WTC11 (cell line): ENCODE measurements at regions not wholly inside any gene's neighbourhood (a gene's known extent, or its start where the extent isn't known, plus 50 kb on each side); places are given as distances from the start of the nearest gene placed in this dataset.

Source experiments
- ATAC-seq: fragments of 200-7000 bp; cut with Tn5 transposase; 2 replicates; pipeline ENCODE4 v1.10.0; 2021; ENCODE audit warnings: mild to moderate bottlenecking, moderate library complexity
- CTCF ChIA-PET: fragments of 300-600 bp; sonication (Branson Sonifier 250); formaldehyde crosslinking; loops from one replicate; lab custom pipeline; 2021; ENCODE audit warnings: antibody characterized with exemption; lab: Charles Lee
- POLR2A ChIA-PET: fragments of 350-600 bp; sonication (Branson Sonifier 250); formaldehyde crosslinking; loops from one replicate; lab custom pipeline; 2021; ENCODE audit warnings: antibody characterized with exemption; lab: Charles Lee
- DNase-seq: peaks from one replicate; pipeline ENCODE4 v3.0.0; 2021; ENCODE audit warnings: low spot score
- H3K27ac Mint-ChIP-seq: 2 replicates; pipeline ENCODE4 v1.8.0; 2021; ENCODE audit warnings: mixed read lengths
- H3K27me3 Mint-ChIP-seq: 2 replicates; pipeline ENCODE4 v1.8.0; 2021; ENCODE audit warnings: low read depth, mild to moderate bottlenecking, moderate library complexity, mixed read lengths
- H3K36me3 Mint-ChIP-seq: 2 replicates; pipeline ENCODE4 v1.8.0; 2021; ENCODE audit warnings: mixed read lengths
- H3K4me1 Mint-ChIP-seq: 2 replicates; pipeline ENCODE4 v1.8.0; 2022; ENCODE audit warnings: mixed read lengths
- H3K4me3 Mint-ChIP-seq: 2 replicates; pipeline ENCODE4 v1.8.0; 2021; ENCODE audit warnings: mild to moderate bottlenecking, moderate library complexity, mixed read lengths
- H3K9me3 Mint-ChIP-seq: 2 replicates; pipeline ENCODE4 v1.8.0; 2021; ENCODE audit warnings: mixed read lengths
- CBFB ChIP-seq: sonication (generic); formaldehyde crosslinking; IDR thresholded peaks from 2 replicates; pipeline ENCODE4 v1.8.1; 2022; ENCODE audit warnings: mild to moderate bottlenecking, low read depth, missing genetic modification reagents
- ETV6 ChIP-seq: sonication (generic); formaldehyde crosslinking; IDR thresholded peaks from 2 replicates; pipeline ENCODE4 v1.8.1; 2022; ENCODE audit warnings: mild to moderate bottlenecking, missing genetic modification reagents
- FOXK1 ChIP-seq: sonication (generic); formaldehyde crosslinking; IDR thresholded peaks from 2 replicates; pipeline ENCODE4 v1.8.0; 2022; ENCODE audit warnings: mild to moderate bottlenecking, moderate library complexity, missing genetic modification reagents
- IRF2 ChIP-seq: sonication (generic); formaldehyde crosslinking; IDR thresholded peaks from 2 replicates; pipeline ENCODE4 v1.8.0; 2022; ENCODE audit warnings: low read depth, missing genetic modification reagents, borderline replicate concordance
- NFE2L1 ChIP-seq: sonication (generic); formaldehyde crosslinking; IDR thresholded peaks from 2 replicates; pipeline ENCODE4 v1.8.1; 2023; ENCODE audit warnings: missing genetic modification reagents
- NFYB ChIP-seq: sonication (generic); formaldehyde crosslinking; conservative IDR thresholded peaks from 2 replicates; pipeline ENCODE4 v1.8.0; 2022; ENCODE audit warnings: low read depth, missing genetic modification reagents
- RELA ChIP-seq: sonication (generic); formaldehyde crosslinking; IDR thresholded peaks from 2 replicates; pipeline ENCODE4 v1.8.1; 2022; ENCODE audit warnings: missing genetic modification reagents, mild to moderate bottlenecking, borderline replicate concordance
- SMAD4 ChIP-seq: sonication (generic); formaldehyde crosslinking; IDR thresholded peaks from 2 replicates; pipeline ENCODE4 v1.8.0; 2022; ENCODE audit warnings: mild to moderate bottlenecking, missing genetic modification reagents
- TEAD4 ChIP-seq: sonication (generic); formaldehyde crosslinking; IDR thresholded peaks from 2 replicates; pipeline ENCODE4 v1.8.0; 2022; ENCODE audit warnings: mild to moderate bottlenecking, missing genetic modification reagents
- ZNF396 ChIP-seq: fragments of 250-450 bp; sonication (Bioruptor Pico); IDR thresholded peaks from 2 replicates; pipeline ENCODE4 v1.8.0; 2021; ENCODE audit warnings: mild to moderate bottlenecking, moderate library complexity, borderline replicate concordance
- ZNF416 ChIP-seq: fragments of 250-450 bp; sonication (Bioruptor Pico); IDR thresholded peaks from 2 replicates; pipeline ENCODE4 v1.9.0; 2021; ENCODE audit warnings: mild to moderate bottlenecking, inconsistent platforms
- TF ChIP-seq, protein P1 (sequence below): sonication (generic); formaldehyde crosslinking; IDR thresholded peaks from 2 replicates; pipeline ENCODE4 v1.8.1; 2023; ENCODE audit warnings: mild to moderate bottlenecking, missing genetic modification reagents
- TF ChIP-seq, protein P2 (sequence below): sonication (generic); formaldehyde crosslinking; IDR thresholded peaks from 2 replicates; pipeline ENCODE4 v1.8.0; 2022; ENCODE audit warnings: mild to moderate bottlenecking, missing genetic modification reagents
- TF ChIP-seq, protein P3 (sequence below): sonication (generic); formaldehyde crosslinking; IDR thresholded peaks from 2 replicates; pipeline ENCODE4 v1.8.0; 2022; ENCODE audit warnings: mild to moderate bottlenecking, missing genetic modification reagents
- TF ChIP-seq, protein P4 (sequence below): sonication (generic); formaldehyde crosslinking; IDR thresholded peaks from 2 replicates; pipeline ENCODE4 v1.8.0; 2022; ENCODE audit warnings: mild to moderate bottlenecking, missing genetic modification reagents
- TF ChIP-seq, protein P5 (sequence below): sonication (generic); formaldehyde crosslinking; IDR thresholded peaks from 2 replicates; pipeline ENCODE4 v1.8.1; 2022; ENCODE audit warnings: mild to moderate bottlenecking, moderate library complexity, missing genetic modification reagents
- TF ChIP-seq, protein P6 (sequence below): fragments of 250-450 bp; sonication (Bioruptor Pico); IDR thresholded peaks from 2 replicates; pipeline ENCODE4 v1.8.0; 2021; ENCODE audit warnings: mild to moderate bottlenecking
- TF ChIP-seq, protein P7 (sequence below): sonication (generic); formaldehyde crosslinking; IDR thresholded peaks from 2 replicates; pipeline ENCODE4 v1.8.0; 2022; ENCODE audit warnings: mild to moderate bottlenecking, missing genetic modification reagents
- TF ChIP-seq, protein P8 (sequence below): sonication (generic); formaldehyde crosslinking; IDR thresholded peaks from 2 replicates; pipeline ENCODE4 v1.8.0; 2023; ENCODE audit warnings: missing genetic modification reagents, mild to moderate bottlenecking, borderline replicate concordance

DNA sequence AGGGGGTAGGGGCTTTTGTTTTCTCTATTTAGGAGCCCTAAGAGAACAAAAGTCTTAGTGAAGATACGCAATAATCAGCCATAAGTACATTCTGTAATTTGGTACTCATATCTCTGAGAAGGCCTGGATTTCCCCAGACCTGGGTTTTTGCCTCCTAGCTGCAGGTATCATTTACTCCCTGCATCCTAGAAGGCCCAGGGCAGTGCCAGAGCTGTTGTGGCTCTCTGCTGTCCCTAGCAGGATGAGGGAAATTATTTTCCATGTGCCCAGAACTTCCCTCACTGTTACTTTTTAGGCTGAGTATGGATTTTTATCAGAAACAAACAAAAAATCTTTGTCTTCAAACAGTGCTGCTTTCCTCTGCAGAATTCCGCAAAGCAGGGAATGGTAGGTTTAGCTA is 192.5 kb upstream of the SYT1 start:
- ATAC-seq (peak; percentile 76), DNase-seq (no peak)
- ChIA-PET POLR2A (no interaction called here), CTCF (interaction anchor here (0.7 kb wide), 1 partner anchor 415 kb away, joined by 4 read pairs; no protein-coding TSS in a partner anchor)
- H3K9me3 Mint-ChIP-seq: no peaks in the 10 kb centered on the region
- peaks cover 4% of the 10 kb centered on the region for H3K4me1 Mint-ChIP-seq
- H3K36me3 Mint-ChIP-seq: no peaks in the 10 kb centered on the region
- no peak overlapping the region for H3K27ac Mint-ChIP-seq
- H3K27me3 Mint-ChIP-seq: peaks cover 14% of the 10 kb centered on the region
- TF ChIP-seq ETV6 (CRISPR knock-in tag) (no peak), TEAD4 (no peak), IRF2 (CRISPR knock-in tag) (no peak), ZNF416 (no peak), CBFB (no peak)
- H3K4me3 Mint-ChIP-seq: no peak overlapping the region

DNA sequence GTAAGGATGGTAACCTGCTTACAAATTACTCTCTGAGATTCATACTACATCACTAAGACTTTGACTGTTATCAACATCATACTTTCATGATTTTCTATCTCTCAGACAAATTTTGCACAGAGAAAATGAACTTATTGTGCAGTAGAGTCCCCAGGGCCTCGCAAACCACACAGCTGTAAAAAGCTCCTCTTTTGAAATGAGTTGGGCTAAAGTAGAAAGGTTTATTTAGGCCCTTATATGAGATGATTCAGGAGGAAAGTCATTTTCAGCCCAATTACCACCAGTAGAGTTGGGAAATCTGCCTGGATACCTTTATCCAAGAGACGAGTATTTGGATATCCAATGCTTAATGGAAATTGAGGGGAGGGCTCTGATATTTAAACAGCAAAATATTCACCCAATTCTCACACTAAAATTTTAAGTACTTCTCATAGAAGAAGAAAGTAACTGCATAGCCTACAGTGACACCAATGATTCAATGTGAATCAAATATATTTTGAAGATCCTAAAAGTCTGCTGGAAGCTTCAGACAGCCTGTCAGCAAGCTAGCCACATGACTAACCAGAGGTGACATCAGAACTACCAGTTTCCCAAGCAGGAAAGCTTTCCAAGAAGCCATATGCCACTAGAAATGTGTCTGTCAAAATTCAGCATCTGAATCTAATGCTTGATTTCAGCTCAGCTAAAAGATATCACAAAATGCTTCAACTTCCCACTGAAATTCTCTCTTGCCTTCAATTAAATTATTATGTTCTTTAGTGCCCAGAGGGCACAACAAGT is 190.1 kb upstream of the SYT1 start:
- Mint-ChIP-seq H3K36me3 (no peaks in the 10 kb centered on the region), H3K27ac (no peak overlapping the region)
- ATAC-seq: no peak
- TF ChIP-seq NFE2L1 (CRISPR knock-in tag) (no peak), ZNF396 (CRISPR knock-in tag) (no peak), NFYB (no peak), SMAD4 (CRISPR knock-in tag) (no peak), FOXK1 (CRISPR knock-in tag) (no peak)
- TF ChIP-seq, protein P1, sequence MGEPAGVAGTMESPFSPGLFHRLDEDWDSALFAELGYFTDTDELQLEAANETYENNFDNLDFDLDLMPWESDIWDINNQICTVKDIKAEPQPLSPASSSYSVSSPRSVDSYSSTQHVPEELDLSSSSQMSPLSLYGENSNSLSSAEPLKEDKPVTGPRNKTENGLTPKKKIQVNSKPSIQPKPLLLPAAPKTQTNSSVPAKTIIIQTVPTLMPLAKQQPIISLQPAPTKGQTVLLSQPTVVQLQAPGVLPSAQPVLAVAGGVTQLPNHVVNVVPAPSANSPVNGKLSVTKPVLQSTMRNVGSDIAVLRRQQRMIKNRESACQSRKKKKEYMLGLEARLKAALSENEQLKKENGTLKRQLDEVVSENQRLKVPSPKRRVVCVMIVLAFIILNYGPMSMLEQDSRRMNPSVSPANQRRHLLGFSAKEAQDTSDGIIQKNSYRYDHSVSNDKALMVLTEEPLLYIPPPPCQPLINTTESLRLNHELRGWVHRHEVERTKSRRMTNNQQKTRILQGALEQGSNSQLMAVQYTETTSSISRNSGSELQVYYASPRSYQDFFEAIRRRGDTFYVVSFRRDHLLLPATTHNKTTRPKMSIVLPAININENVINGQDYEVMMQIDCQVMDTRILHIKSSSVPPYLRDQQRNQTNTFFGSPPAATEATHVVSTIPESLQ (CRISPR knock-in tag): no peak
- TF ChIP-seq, protein P2, sequence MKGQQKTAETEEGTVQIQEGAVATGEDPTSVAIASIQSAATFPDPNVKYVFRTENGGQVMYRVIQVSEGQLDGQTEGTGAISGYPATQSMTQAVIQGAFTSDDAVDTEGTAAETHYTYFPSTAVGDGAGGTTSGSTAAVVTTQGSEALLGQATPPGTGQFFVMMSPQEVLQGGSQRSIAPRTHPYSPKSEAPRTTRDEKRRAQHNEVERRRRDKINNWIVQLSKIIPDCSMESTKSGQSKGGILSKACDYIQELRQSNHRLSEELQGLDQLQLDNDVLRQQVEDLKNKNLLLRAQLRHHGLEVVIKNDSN: no peak
- TF ChIP-seq, protein P3, sequence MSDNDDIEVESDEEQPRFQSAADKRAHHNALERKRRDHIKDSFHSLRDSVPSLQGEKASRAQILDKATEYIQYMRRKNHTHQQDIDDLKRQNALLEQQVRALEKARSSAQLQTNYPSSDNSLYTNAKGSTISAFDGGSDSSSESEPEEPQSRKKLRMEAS (CRISPR knock-in tag): no peak
- TF ChIP-seq, protein P4, sequence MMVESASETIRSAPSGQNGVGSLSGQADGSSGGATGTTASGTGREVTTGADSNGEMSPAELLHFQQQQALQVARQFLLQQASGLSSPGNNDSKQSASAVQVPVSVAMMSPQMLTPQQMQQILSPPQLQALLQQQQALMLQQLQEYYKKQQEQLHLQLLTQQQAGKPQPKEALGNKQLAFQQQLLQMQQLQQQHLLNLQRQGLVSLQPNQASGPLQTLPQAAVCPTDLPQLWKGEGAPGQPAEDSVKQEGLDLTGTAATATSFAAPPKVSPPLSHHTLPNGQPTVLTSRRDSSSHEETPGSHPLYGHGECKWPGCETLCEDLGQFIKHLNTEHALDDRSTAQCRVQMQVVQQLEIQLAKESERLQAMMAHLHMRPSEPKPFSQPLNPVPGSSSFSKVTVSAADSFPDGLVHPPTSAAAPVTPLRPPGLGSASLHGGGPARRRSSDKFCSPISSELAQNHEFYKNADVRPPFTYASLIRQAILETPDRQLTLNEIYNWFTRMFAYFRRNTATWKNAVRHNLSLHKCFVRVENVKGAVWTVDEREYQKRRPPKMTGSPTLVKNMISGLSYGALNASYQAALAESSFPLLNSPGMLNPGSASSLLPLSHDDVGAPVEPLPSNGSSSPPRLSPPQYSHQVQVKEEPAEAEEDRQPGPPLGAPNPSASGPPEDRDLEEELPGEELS (CRISPR knock-in tag): no peak
- TF ChIP-seq, all 79 proteins: peak for 0
- Mint-ChIP-seq H3K27me3 (no peaks in the 10 kb centered on the region; the same call in none of the 2 replicates), H3K9me3 (no peaks in the 10 kb centered on the region), H3K4me1 (peaks cover 4% of the 10 kb centered on the region), H3K4me3 (no peak overlapping the region)
- ChIA-PET CTCF (no interaction called here), POLR2A (no interaction called here)
- DNase-seq: no peak

DNA sequence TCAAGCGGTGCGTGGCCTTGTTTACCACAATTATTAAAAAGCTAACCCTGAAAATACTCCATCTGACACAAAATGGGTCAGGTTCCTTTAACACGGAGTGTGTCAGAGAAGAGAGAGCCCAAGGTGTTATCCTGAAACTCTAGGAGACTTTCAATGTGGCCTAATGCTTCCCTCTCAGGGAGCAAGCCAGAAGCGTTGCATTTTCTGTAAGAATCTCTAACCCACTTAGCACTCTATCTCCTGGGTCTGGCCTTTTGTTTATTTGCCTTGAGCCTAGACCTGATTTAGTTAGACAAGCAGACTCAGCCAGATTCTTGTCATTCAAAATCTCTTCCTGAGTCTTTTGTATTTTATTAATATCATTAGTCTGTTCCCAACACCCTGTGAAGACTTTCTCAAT is 184.0 kb upstream of the SYT1 start:
- ChIA-PET CTCF (no interaction called here), POLR2A (interaction anchor here (1.0 kb wide), 1 partner anchor 57 kb away, joined by 3 read pairs; no protein-coding TSS in a partner anchor)
- Mint-ChIP-seq H3K27me3 (no peaks in the 10 kb centered on the region; the same call in 1 of the 2 replicates), H3K36me3 (no peaks in the 10 kb centered on the region), H3K27ac (no peak overlapping the region), H3K9me3 (no peaks in the 10 kb centered on the region), H3K4me3 (no peak overlapping the region), H3K4me1 (peaks cover 12% of the 10 kb centered on the region)
- no peak for DNase-seq
- peak; percentile 43 for ATAC-seq
- TF ChIP-seq RELA: no peak
- TF ChIP-seq, protein P5, sequence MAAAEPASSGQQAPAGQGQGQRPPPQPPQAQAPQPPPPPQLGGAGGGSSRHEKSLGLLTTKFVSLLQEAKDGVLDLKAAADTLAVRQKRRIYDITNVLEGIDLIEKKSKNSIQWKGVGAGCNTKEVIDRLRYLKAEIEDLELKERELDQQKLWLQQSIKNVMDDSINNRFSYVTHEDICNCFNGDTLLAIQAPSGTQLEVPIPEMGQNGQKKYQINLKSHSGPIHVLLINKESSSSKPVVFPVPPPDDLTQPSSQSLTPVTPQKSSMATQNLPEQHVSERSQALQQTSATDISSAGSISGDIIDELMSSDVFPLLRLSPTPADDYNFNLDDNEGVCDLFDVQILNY (CRISPR knock-in tag): no peak
- TF ChIP-seq, protein P6, sequence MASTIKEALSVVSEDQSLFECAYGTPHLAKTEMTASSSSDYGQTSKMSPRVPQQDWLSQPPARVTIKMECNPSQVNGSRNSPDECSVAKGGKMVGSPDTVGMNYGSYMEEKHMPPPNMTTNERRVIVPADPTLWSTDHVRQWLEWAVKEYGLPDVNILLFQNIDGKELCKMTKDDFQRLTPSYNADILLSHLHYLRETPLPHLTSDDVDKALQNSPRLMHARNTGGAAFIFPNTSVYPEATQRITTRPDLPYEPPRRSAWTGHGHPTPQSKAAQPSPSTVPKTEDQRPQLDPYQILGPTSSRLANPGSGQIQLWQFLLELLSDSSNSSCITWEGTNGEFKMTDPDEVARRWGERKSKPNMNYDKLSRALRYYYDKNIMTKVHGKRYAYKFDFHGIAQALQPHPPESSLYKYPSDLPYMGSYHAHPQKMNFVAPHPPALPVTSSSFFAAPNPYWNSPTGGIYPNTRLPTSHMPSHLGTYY (CRISPR knock-in tag): no peak
- TF ChIP-seq IRF2 (CRISPR knock-in tag): no peak
- TF ChIP-seq, protein P7, sequence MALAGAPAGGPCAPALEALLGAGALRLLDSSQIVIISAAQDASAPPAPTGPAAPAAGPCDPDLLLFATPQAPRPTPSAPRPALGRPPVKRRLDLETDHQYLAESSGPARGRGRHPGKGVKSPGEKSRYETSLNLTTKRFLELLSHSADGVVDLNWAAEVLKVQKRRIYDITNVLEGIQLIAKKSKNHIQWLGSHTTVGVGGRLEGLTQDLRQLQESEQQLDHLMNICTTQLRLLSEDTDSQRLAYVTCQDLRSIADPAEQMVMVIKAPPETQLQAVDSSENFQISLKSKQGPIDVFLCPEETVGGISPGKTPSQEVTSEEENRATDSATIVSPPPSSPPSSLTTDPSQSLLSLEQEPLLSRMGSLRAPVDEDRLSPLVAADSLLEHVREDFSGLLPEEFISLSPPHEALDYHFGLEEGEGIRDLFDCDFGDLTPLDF (CRISPR knock-in tag): no peak
- TF ChIP-seq, protein P8, sequence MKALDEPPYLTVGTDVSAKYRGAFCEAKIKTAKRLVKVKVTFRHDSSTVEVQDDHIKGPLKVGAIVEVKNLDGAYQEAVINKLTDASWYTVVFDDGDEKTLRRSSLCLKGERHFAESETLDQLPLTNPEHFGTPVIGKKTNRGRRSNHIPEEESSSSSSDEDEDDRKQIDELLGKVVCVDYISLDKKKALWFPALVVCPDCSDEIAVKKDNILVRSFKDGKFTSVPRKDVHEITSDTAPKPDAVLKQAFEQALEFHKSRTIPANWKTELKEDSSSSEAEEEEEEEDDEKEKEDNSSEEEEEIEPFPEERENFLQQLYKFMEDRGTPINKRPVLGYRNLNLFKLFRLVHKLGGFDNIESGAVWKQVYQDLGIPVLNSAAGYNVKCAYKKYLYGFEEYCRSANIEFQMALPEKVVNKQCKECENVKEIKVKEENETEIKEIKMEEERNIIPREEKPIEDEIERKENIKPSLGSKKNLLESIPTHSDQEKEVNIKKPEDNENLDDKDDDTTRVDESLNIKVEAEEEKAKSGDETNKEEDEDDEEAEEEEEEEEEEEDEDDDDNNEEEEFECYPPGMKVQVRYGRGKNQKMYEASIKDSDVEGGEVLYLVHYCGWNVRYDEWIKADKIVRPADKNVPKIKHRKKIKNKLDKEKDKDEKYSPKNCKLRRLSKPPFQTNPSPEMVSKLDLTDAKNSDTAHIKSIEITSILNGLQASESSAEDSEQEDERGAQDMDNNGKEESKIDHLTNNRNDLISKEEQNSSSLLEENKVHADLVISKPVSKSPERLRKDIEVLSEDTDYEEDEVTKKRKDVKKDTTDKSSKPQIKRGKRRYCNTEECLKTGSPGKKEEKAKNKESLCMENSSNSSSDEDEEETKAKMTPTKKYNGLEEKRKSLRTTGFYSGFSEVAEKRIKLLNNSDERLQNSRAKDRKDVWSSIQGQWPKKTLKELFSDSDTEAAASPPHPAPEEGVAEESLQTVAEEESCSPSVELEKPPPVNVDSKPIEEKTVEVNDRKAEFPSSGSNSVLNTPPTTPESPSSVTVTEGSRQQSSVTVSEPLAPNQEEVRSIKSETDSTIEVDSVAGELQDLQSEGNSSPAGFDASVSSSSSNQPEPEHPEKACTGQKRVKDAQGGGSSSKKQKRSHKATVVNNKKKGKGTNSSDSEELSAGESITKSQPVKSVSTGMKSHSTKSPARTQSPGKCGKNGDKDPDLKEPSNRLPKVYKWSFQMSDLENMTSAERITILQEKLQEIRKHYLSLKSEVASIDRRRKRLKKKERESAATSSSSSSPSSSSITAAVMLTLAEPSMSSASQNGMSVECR (CRISPR knock-in tag): no peak
